Upper lobe of left lung (tissue), 4 donors: ENCODE measurements at regions not wholly inside any gene's neighbourhood (a gene's known extent, or its start where the extent isn't known, plus 50 kb on each side); places are given as distances from the start of the nearest gene placed in this dataset.
"Not testable (repeated sequence)": the region's sequence is repeated elsewhere in the genome, so short reads cannot be mapped to it uniquely, and the experiment has no call there.

ENCODE experiments used
- POLR2A ChIP-seq, 4 donors: fragments of 450-650 bp; IDR thresholded peaks; one replicate each; pipeline ENCODE4 v1.5.1; 2016 to 2017; ENCODE audit warnings: antibody characterized with exemption in 4 of 4, mild to moderate bottlenecking in 2 of 4
- TF ChIP-seq, protein P1 (sequence below), 6 experiments: fragments of 450-650 bp in 4 of 6; fragments of 200-600 bp in 2 of 6; sonication (generic) in 2 of 6; IDR thresholded peaks; one replicate each; pipeline ENCODE4 v1.5.1; 2016 to 2019; ENCODE audit warnings: antibody characterized with exemption in 6 of 6

DNA sequence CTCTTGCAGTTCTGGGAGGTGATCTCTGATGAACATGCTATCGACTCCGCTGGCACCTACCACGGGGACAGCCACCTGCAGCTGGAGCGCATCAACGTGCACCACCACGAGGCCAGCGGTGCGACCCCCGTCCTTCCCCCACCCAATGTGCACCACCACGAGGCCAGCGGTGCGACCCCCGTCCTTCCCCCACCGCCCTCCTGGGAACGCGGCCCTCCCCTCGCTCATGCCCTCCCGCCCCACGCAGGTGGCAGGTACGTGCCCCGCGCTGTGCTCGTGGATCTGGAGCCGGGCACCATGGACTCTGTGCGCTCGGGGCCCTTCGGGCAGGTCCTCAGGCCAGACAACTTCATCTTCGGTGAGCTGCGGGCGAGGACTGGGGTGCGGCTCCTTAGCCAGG lies 297.8 kb downstream of the CACNA1B start:
- TF ChIP-seq, protein P1, sequence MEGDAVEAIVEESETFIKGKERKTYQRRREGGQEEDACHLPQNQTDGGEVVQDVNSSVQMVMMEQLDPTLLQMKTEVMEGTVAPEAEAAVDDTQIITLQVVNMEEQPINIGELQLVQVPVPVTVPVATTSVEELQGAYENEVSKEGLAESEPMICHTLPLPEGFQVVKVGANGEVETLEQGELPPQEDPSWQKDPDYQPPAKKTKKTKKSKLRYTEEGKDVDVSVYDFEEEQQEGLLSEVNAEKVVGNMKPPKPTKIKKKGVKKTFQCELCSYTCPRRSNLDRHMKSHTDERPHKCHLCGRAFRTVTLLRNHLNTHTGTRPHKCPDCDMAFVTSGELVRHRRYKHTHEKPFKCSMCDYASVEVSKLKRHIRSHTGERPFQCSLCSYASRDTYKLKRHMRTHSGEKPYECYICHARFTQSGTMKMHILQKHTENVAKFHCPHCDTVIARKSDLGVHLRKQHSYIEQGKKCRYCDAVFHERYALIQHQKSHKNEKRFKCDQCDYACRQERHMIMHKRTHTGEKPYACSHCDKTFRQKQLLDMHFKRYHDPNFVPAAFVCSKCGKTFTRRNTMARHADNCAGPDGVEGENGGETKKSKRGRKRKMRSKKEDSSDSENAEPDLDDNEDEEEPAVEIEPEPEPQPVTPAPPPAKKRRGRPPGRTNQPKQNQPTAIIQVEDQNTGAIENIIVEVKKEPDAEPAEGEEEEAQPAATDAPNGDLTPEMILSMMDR (IDR thresholded peaks at IDR 0.05), result not testable (repeated sequence)
- TF ChIP-seq POLR2A (IDR thresholded peaks at IDR 0.05), result not testable (repeated sequence)
